ENCODE measurements at regions not wholly inside any gene's neighbourhood (a gene's known extent, or its start where the extent isn't known, plus 50 kb on each side); places are given as distances from the start of the nearest gene placed in this dataset.

GRCh38 chr18:34159691-34160185, 65.0 kb downstream of the NOL4 start:
- no peak for DNase-seq (ENCODE audit: low read depth)

- peak; percentile 48 for DNase-seq (ENCODE audit: low read depth)
These were observed 65.6 kb downstream of the NOL4 start for GRCh38 chr18:34158881-34159690.

GRCh38 chr18:34153711-34154110, 71.0 kb downstream of the NOL4 start:
- peak; percentile 11 for DNase-seq (ENCODE audit: low read depth)

- DNase-seq (ENCODE audit: low read depth): no peak
These were observed 93.7 kb downstream of the NOL4 start for GRCh38 chr18:34131006-34131405.

- no peak for DNase-seq (ENCODE audit: low read depth)
These were observed 96.3 kb downstream of the NOL4 start for GRCh38 chr18:34128436-34128835.

- no peak for DNase-seq (ENCODE audit: low read depth)
These were observed 98.6 kb downstream of the NOL4 start for GRCh38 chr18:34126121-34126520.

- peak; percentile 50 for DNase-seq (ENCODE audit: low read depth)
These were observed 101.9 kb downstream of the NOL4 start for GRCh38 chr18:34122724-34123334.

- DNase-seq (ENCODE audit: low read depth): peak; percentile 13
These were observed 103.5 kb downstream of the NOL4 start for GRCh38 chr18:34121200-34121721.

GRCh38 chr18:34120294-34120693, 104.4 kb downstream of the NOL4 start:
- DNase-seq (ENCODE audit: low read depth): no peak

- DNase-seq (ENCODE audit: low read depth): no peak
These were observed 107.4 kb downstream of the NOL4 start for GRCh38 chr18:34117319-34117718.

GRCh38 chr18:34115409-34116081, 109.2 kb downstream of the NOL4 start:
- DNase-seq (ENCODE audit: low read depth): no peak

- no peak for DNase-seq (ENCODE audit: low read depth)
These were observed 109.7 kb downstream of the NOL4 start for GRCh38 chr18:34114996-34115395.

- no peak for DNase-seq (ENCODE audit: low read depth)
These were observed 116.5 kb downstream of the NOL4 start for GRCh38 chr18:34108206-34108605.

- no peak for DNase-seq (ENCODE audit: low read depth)
These were observed 126.6 kb downstream of the NOL4 start for GRCh38 chr18:34098109-34098508.

GRCh38 chr18:34097312-34097711, 127.4 kb downstream of the NOL4 start:
- DNase-seq (ENCODE audit: low read depth): no peak

GRCh38 chr18:34094148-34094547, 130.6 kb downstream of the NOL4 start:
- DNase-seq (ENCODE audit: low read depth): no peak

GRCh38 chr18:34092796-34093195, 131.9 kb downstream of the NOL4 start:
- no peak for DNase-seq (ENCODE audit: low read depth)

- DNase-seq (ENCODE audit: low read depth): no peak
These were observed 138.3 kb downstream of the NOL4 start for GRCh38 chr18:34086370-34086769.

- no peak for DNase-seq (ENCODE audit: low read depth)
These were observed 139.5 kb downstream of the NOL4 start for GRCh38 chr18:34085140-34085739.

GRCh38 chr18:34084635-34085034, 140.1 kb downstream of the NOL4 start:
- no peak for DNase-seq (ENCODE audit: low read depth)

GRCh38 chr18:34083910-34084535, 140.7 kb downstream of the NOL4 start:
- no peak for DNase-seq (ENCODE audit: low read depth)

Data from myocyte (in vitro differentiated cells).